GM21529 (cell line): ENCODE measurements at regions not wholly inside any gene's neighbourhood (a gene's known extent, or its start where the extent isn't known, plus 50 kb on each side); places are given as distances from the start of the nearest gene placed in this dataset.

Source experiments
- ATAC-seq: cut with Tn5 transposase; IDR thresholded peaks from one replicate; pipeline ENCODE4 v1.9.1; 2021; ENCODE audit not compliant: unreplicated experiment

- ATAC-seq = no peak
Measured at GRCh38 chr2:76274160-76274559, 563.4 kb upstream of the GCFC2 start.

- ATAC-seq = no peak
Measured at GRCh38 chr2:76270096-76270710, 559.5 kb upstream of the GCFC2 start.

GRCh38 chr2:76268902-76269620, 558.3 kb upstream of the GCFC2 start:
- ATAC-seq = no peak

GRCh38 chr2:76268484-76268883, 557.8 kb upstream of the GCFC2 start:
- ATAC-seq = no peak

DNA sequence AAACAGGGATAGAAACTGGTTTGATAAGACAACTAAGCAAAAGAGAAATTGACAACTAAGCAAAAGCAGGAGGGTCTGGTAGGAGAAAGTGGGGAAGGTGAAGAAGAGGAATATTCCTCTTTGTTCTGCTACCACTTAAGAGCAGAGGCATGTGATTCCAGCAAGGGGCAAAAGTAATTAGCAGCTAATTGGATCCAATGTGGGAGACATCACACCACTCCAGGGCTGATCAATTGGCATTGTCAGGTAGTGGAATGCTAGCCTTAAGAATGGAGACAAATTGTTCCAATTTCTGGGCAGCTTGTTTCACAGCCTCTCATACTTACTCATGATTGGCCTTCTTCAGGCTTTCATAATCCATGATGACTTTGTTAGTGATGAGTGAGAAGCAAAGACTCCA, 547.1 kb upstream of the GCFC2 start:
- ATAC-seq = no peak

- no peak for ATAC-seq
Measured at GRCh38 chr2:76256458-76257088, 545.9 kb upstream of the GCFC2 start.

DNA sequence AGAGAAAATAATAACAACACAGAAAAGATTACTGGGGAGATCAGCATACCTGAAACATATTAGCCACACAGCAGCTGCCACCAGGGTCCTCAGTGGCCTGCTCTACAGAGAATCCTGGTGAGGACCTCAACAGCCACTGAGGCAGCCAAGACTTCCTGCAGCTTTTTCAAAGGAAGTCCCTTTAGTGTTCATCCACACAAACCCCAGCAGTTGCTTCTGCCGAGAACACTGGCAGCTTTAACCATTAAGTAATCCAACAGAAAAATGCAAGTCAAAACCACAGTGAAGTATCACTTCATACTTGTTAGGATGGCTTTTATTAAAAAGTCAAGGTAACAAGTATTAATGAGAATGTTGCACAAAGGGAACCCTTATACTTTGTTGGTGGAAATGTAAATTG, 542.0 kb upstream of the GCFC2 start:
- no peak for ATAC-seq

DNA sequence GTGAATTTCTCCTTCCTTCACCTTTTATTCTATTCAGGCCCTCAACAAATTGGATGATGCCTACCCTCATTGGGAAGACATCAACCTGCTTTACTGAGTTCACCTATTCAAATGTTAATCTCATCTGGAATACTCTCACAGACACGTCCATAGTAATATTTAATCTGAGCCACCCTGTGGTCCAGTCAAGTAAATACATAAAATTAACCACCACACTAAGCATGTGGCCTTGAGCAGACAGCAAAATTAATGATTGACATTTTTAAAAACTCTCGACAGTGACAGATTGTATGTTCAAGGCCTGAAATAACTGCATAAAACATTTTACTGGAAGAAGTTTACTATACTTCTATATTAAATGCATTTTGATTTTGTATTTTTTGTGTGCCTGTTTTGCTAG, 540.6 kb upstream of the GCFC2 start:
- ATAC-seq = no peak

DNA sequence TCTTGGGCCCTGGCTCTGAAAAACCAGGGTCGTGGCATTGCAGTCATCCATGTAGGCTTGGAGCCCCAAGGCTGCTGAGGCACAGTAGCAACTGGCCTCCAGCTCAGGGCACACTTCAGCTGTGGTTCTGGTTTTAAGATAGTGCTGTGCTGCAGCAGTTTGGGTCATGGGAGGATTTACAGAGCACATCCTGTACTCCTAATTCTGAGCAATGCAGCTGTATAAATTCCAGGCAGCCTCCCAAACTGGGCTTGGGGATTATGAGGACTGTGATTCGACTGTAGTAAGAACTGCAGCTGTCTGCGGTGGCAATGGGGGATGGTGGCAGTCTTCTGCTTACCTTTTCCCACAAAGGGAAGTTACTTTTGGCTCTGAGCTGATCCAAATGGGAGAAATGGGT, 536.3 kb upstream of the GCFC2 start:
- ATAC-seq = no peak

GRCh38 chr2:76211991-76212985, 501.6 kb upstream of the GCFC2 start:
- ATAC-seq = no peak

GRCh38 chr2:76210551-76210950, 499.8 kb upstream of the GCFC2 start:
- ATAC-seq = no peak

DNA sequence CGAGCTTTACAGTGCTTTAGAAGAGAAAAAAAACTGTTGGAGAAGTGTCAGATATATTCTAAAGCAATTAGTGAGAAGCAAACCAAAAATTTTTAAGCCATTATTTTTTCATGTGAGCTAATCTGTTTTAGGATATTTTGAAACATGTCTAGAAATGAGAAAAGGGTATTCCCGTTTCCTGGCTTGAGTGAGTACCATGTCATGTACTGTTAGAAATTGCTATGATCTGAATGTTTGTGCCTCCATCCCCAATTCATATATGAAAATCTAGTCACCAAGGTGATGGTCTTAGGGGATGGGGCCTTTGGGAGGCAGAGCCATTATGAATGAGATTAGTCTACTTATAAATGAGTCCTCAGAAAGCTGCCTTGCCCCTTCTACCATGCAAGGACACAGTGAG, 493.3 kb upstream of the GCFC2 start:
- no peak for ATAC-seq

GRCh38 chr2:76202866-76203265, 492.2 kb upstream of the GCFC2 start:
- no peak for ATAC-seq

- ATAC-seq = peak; percentile 70
Measured at GRCh38 chr2:76197842-76198448, 487.2 kb upstream of the GCFC2 start.

GRCh38 chr2:76197428-76197827, 486.7 kb upstream of the GCFC2 start:
- ATAC-seq = no peak

DNA sequence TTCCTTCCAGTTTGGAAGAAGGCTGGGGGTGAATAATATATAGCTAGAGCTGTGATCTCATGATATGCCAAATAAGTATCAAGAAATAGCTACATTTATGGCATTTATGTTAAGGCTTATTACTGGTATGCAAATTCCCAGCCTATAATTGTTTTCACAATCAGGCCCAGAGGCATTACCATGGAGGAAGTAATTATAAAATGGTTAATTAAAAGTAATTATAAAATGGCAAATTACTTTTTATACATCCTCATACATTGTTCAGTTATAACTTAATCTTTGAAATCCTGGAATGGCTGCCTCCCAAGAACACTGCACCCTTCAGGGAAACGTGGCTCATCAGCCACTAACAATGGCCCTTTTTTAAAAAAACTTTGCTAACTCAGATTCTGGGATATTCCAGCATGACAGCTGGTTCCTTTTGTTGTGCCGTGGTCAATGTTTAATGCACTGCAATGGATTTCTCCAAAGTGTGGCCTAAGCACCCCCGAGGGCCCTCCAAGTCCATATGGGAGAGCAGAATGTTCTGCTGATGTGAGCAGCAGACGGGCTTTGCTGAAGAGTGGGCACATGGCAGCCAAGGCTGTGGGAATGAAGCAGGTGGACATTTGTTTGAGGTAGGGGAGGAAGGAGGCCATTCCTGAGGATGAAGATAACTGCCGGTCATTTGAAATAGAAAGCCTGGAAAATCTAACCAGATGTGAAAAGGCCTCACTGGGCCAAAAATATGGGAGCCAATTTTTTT, 483.5 kb upstream of the GCFC2 start:
- no peak for ATAC-seq

DNA sequence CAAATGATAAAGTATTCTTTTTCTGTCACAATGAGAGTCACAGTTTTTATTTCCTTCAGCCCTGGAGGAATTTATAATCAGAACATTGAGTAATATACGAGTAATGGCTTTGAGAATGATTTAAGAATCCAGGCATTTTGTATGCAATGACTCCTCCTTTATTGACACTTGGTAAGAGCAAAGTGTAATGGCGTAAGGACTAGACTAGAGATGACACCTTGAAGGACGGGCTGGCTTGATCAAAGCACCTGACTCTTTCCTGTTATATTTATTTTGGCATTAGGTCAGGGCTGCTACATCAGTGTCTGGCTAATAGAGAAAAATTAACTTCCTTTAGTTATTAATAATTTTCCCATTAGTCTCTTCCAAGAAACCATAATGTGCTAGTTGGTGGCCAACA, 482.4 kb upstream of the GCFC2 start:
- ATAC-seq = no peak

DNA sequence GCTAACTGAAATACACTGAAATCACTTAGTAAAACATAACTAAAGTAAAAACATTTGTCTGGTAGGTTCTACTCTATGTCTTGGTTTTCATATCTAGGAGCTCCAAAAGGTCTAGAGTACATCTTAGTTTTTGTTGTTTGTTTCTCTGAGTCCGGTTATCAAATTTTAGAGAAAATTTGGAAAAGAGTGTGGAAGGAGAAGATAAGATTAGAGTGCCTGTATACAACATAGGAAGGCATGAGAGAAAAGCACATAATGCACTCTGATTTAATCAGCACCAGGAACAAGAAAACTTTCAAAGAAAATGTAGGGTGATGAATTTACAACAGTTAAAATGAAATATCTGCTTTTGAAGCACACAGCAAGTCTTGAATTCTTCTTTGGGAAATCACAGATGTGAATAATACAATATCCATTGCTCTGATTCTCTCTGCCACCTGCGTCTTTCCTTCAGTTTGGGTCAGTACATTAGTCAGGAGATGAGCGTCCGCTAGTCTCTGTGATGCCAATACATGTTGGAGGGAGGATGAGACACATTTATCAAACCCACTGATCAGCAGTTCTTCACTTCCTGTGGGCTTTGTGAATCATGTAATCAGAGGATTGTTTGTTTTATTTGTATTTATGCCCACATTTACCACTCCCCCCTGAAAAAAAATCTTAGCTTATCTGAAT, 477.8 kb upstream of the GCFC2 start:
- no peak for ATAC-seq

DNA sequence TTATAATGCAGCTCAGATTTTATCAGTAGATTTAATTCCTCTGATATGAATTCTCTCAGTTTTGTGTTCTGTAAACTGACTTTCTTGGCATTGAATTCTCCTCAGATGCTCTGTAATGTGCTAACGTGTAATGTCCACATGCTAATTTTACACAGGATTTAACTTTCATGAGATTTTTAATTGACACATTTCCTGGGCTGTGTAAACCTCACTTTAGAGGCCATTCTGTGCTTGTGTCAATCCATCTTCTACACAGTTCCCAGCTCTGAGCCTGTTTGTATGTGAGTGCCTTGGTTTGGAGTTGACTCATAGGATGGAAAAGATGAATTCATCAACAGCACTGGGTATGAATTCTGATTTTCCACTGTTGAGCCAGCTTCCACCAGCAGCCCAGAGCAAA, 476.7 kb upstream of the GCFC2 start:
- no peak for ATAC-seq

DNA sequence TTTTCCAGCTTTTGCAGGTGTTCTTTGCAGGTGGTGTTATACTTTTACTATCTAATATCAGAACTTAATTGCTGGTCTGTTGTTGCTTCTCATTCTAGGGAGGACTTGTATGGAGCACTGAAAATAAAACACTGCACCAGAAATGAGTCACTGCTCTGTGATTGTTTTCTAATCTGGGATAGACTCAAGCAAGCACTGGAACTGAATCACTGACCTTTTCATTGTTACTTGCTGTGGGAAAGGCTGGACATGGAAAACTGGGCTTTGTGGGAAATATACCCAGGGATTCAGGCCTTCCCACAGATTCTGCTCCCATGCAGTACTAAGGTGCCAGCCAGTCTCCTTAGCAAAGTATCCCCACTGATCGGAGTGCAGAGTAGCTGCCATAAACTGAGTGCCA, 470.0 kb upstream of the GCFC2 start:
- ATAC-seq = no peak
